ENCODE measurements at regions not wholly inside any gene's neighbourhood (a gene's known extent, or its start where the extent isn't known, plus 50 kb on each side); places are given as distances from the start of the nearest gene placed in this dataset.

- no peak for DNase-seq
These were observed 145.0 kb upstream of the DMAC1 start for GRCh38 chr9:7944572-7944971.

- no peak for DNase-seq
These were observed 138.3 kb upstream of the DMAC1 start for GRCh38 chr9:7937761-7938491.

GRCh38 chr9:7936996-7937395 lies 137.4 kb upstream of the DMAC1 start:
- no peak for DNase-seq

GRCh38 chr9:7936163-7936562 lies 136.6 kb upstream of the DMAC1 start:
- DNase-seq = no peak

- DNase-seq = no peak
These were observed 136.1 kb upstream of the DMAC1 start for GRCh38 chr9:7935681-7936080.

GRCh38 chr9:7932767-7933166 lies 133.2 kb upstream of the DMAC1 start:
- no peak for DNase-seq

- DNase-seq = no peak
These were observed 131.0 kb upstream of the DMAC1 start for GRCh38 chr9:7930613-7931012.

- DNase-seq = no peak
These were observed 122.1 kb upstream of the DMAC1 start for GRCh38 chr9:7921545-7922197.

GRCh38 chr9:7912037-7912535 lies 112.5 kb upstream of the DMAC1 start:
- DNase-seq = no peak

GRCh38 chr9:7910426-7911020 lies 110.9 kb upstream of the DMAC1 start:
- DNase-seq = no peak

GRCh38 chr9:7909537-7909936 lies 110.0 kb upstream of the DMAC1 start:
- DNase-seq = no peak

GRCh38 chr9:7907551-7908337 lies 108.2 kb upstream of the DMAC1 start:
- DNase-seq = no peak

GRCh38 chr9:7906783-7907550 lies 107.4 kb upstream of the DMAC1 start:
- DNase-seq = no peak

GRCh38 chr9:7901621-7902020 lies 102.0 kb upstream of the DMAC1 start:
- no peak for DNase-seq

- no peak for DNase-seq
These were observed 101.0 kb upstream of the DMAC1 start for GRCh38 chr9:7900541-7900940.

GRCh38 chr9:7899753-7900152 lies 100.2 kb upstream of the DMAC1 start:
- no peak for DNase-seq

- DNase-seq = no peak
These were observed 94.7 kb upstream of the DMAC1 start for GRCh38 chr9:7894231-7894630.

- no peak for DNase-seq
These were observed 93.4 kb upstream of the DMAC1 start for GRCh38 chr9:7892975-7893374.

GRCh38 chr9:7879551-7880245 lies 80.1 kb upstream of the DMAC1 start:
- DNase-seq = no peak

GRCh38 chr9:7871977-7872730 lies 72.6 kb upstream of the DMAC1 start:
- DNase-seq = no peak

GRCh38 chr9:7869340-7869739 lies 69.8 kb upstream of the DMAC1 start:
- no peak for DNase-seq

All from right kidney (tissue), 1 donor.